ENCODE measurements at regions not wholly inside any gene's neighbourhood (a gene's known extent, or its start where the extent isn't known, plus 50 kb on each side); places are given as distances from the start of the nearest gene placed in this dataset.

GRCh38 chr7:135731-136645, 56.4 kb upstream of the FAM20C start:
- DNase-seq (no peak), ATAC-seq (no peak)

GRCh38 chr7:137094-137891, 55.1 kb upstream of the FAM20C start:
- no peak for DNase-seq

GRCh38 chr7:139131-139530, 53.2 kb upstream of the FAM20C start:
- no peak for DNase-seq
- ATAC-seq: no peak

More at GRCh38 chr7:137094-137891, 55.1 kb upstream of the FAM20C start:
- ATAC-seq: no peak

- DNase-seq (no peak), ATAC-seq (no peak)
These were observed 52.7 kb upstream of the FAM20C start for GRCh38 chr7:139561-140243.

GRCh38 chr7:140996-141395, 51.4 kb upstream of the FAM20C start:
- ATAC-seq: no peak
- no peak for DNase-seq

- ATAC-seq (no peak), DNase-seq (no peak)
These were observed 50.0 kb upstream of the FAM20C start for GRCh38 chr7:142248-142941.

All from stimulated activated naive CD8-positive, alpha-beta T cell treated with anti-CD3 and anti-CD28 coated beads, Interleukin-15, Interleukin-2, amounts not matched to agents 100 U/mL and 50 U/mL, for 24 hours (primary cell).